Peyer's patch (tissue), 4 donors: ENCODE measurements at regions not wholly inside any gene's neighbourhood (a gene's known extent, or its start where the extent isn't known, plus 50 kb on each side); places are given as distances from the start of the nearest gene placed in this dataset.

Experiments used
- CTCF ChIP-seq, 6 experiments: fragments of 450-650 bp in 4 of 6; fragments of 200-600 bp in 2 of 6; sonication (generic) in 1 of 6; IDR thresholded peaks; one replicate each; pipeline ENCODE4 v1.5.1; 2017 to 2019; ENCODE audit warnings: antibody characterized with exemption in 6 of 6, mild to moderate bottlenecking in 3 of 6, moderate library complexity in 1 of 6
- POLR2A ChIP-seq, 2 donors: fragments of 450-650 bp; IDR thresholded peaks; one replicate each; pipeline ENCODE4 v1.5.1; 2017; ENCODE audit warnings: antibody characterized with exemption in 2 of 2, mild to moderate bottlenecking in 2 of 2, moderate library complexity in 2 of 2

GRCh38 chr5:85732185-85732584, 885.6 kb upstream of the COX7C start:
- TF ChIP-seq CTCF (IDR thresholded peaks at IDR 0.05) (no peak), POLR2A (IDR thresholded peaks at IDR 0.05) (no peak)
